PC-3 (cell line): ENCODE measurements at regions not wholly inside any gene's neighbourhood (a gene's known extent, or its start where the extent isn't known, plus 50 kb on each side); places are given as distances from the start of the nearest gene placed in this dataset.

Experiments used
- ATAC-seq: fragments of 200-7000 bp; cut with Tn5 transposase; 2 replicates; pipeline ENCODE4 v1.9.1; 2020; ENCODE audit warnings: mild to moderate bottlenecking, moderate library complexity
- BruUV-seq: library from RNA; stranded (reverse); fragments of 400-500 nt; replicated peaks from 2 replicates; lab custom pipeline; 2021; lab: Mats Ljungman, UMichigan
- CTCF ChIA-PET: fragments of 300-600 bp; sonication (Branson Sonifier 250); formaldehyde crosslinking; loops from one replicate; lab custom pipeline; 2022; ENCODE audit warnings: antibody characterized with exemption; lab: Charles Lee
- POLR2A ChIA-PET: fragments of 300-600 bp; sonication (Branson Sonifier 250); formaldehyde crosslinking; loops from one replicate; lab custom pipeline; 2022; ENCODE audit warnings: antibody characterized with exemption; ENCODE audit not compliant: unreplicated experiment; lab: Charles Lee
- DNase-seq: peaks from one replicate; pipeline ENCODE4 v3.0.0-alpha.2; 2015
- H2AFZ ChIP-seq: fragments of 300-600 bp; sonication (generic); 2 replicates; pipeline ENCODE4 v1.6.0; 2016; ENCODE audit warnings: antibody characterized with exemption, low read length
- H3F3A ChIP-seq: fragments of 300-600 bp; sonication (generic); one replicate; pipeline ENCODE4 v1.6.0; 2017; ENCODE audit warnings: antibody characterized with exemption, low read length, control low read depth, mild to moderate bottlenecking; ENCODE audit not compliant: unreplicated experiment
- H3K27ac ChIP-seq: fragments of 300-600 bp; sonication (generic); 2 replicates; pipeline ENCODE4 v1.5.1; 2016; ENCODE audit warnings: mild to moderate bottlenecking, low read length
- H3K27me3 ChIP-seq: fragments of 300-600 bp; sonication (generic); 2 replicates; pipeline ENCODE4 v1.6.1; 2016; ENCODE audit warnings: low read length, mixed read lengths
- H3K36me3 ChIP-seq: fragments of 300-600 bp; sonication (generic); 2 replicates; pipeline ENCODE4 v1.6.1; 2016; ENCODE audit warnings: low read depth, mixed run types, low read length, mixed read lengths
- H3K4me1 ChIP-seq: fragments of 300-600 bp; sonication (generic); 2 replicates; pipeline ENCODE4 v1.5.1; 2016; ENCODE audit warnings: low read length; ENCODE audit not compliant: insufficient read depth
- H3K4me2 ChIP-seq: fragments of 300-600 bp; sonication (generic); 2 replicates; pipeline ENCODE4 v1.6.0; 2016; ENCODE audit warnings: low read length
- H3K4me3 ChIP-seq: fragments of 300-600 bp; sonication (generic); 2 replicates; pipeline ENCODE4 v1.5.1; 2016; ENCODE audit warnings: mild to moderate bottlenecking, low read length, mixed read lengths
- H3K79me2 ChIP-seq: fragments of 300-600 bp; sonication (generic); 2 replicates; pipeline ENCODE4 v1.6.1; 2017; ENCODE audit warnings: low read length, mixed read lengths
- H3K9ac ChIP-seq: fragments of 300-600 bp; sonication (generic); 2 replicates; pipeline ENCODE4 v1.6.0; 2016; ENCODE audit warnings: mild to moderate bottlenecking, low read length
- H3K9me2 ChIP-seq: fragments of 300-600 bp; sonication (generic); replicated peaks from 2 replicates; pipeline ENCODE4 v1.6.1; 2016; ENCODE audit warnings: mixed run types, low read length, mixed read lengths
- H3K9me3 ChIP-seq: fragments of 300-600 bp; sonication (generic); 2 replicates; pipeline ENCODE4 v1.6.1; 2016; ENCODE audit warnings: low read length, mixed read lengths
- H4K20me1 ChIP-seq: fragments of 300-600 bp; sonication (generic); 2 replicates; pipeline ENCODE4 v1.6.1; 2016; ENCODE audit warnings: low read length, mixed read lengths
- EZH2 ChIP-seq: fragments of 300-600 bp; sonication (generic); IDR thresholded peaks from one replicate; pipeline ENCODE4 v1.6.1; 2017; ENCODE audit warnings: antibody characterized with exemption, mild to moderate bottlenecking, low read length; ENCODE audit not compliant: unreplicated experiment
- EZH2phosphoT487 ChIP-seq: fragments of 300-600 bp; sonication (generic); IDR thresholded peaks from 2 replicates; pipeline ENCODE4 v1.6.1; 2018; ENCODE audit warnings: mild to moderate bottlenecking, antibody characterized with exemption, low read length, borderline replicate concordance
- intact Hi-C: fragments of 100-400 bp; cut with micrococcal nuclease; formaldehyde crosslinking; loops from 2 replicates; pipeline ENCODE4 v1.9.0; 2023
- TF ChIP-seq, protein P1 (sequence below): fragments of 300-600 bp; sonication (generic); conservative IDR thresholded peaks from 2 replicates; pipeline ENCODE4 v1.5.1; 2017; ENCODE audit warnings: antibody characterized with exemption, low read depth, mild to moderate bottlenecking, low read length

DNA sequence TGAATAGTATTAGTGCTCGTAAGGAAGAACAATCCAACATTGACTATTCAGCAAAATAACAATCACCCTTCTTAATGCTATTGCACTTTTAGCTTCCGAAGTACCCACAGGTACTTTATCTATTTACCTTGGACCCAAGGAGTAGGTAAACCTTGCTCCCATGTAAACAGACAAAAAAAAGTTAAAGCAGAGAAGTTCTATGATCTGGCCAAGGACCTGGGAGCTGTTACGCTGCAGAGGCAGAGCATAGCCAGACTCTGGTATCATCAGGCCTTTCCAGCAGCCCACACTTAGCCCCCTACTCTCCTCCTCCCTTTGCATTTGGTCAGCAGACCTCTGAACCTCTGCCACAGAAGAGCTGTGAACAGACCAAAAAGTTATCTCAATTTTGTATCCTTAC is 130.3 kb upstream of the TPM1 start:
- H3K36me3 ChIP-seq, result no peaks in the 10 kb centered on the region
- ChIA-PET POLR2A (no interaction called here), CTCF (no interaction called here)
- H3K4me1 ChIP-seq, result no peaks in the 10 kb centered on the region
- no peaks in the 10 kb centered on the region for H3F3A ChIP-seq
- H3K9me3 ChIP-seq, result no peaks in the 10 kb centered on the region
- ATAC-seq (no peak), DNase-seq (no peak)
- no peak for TF ChIP-seq EZH2
- no peak for TF ChIP-seq EZH2phosphoT487
- TF ChIP-seq, protein P1, sequence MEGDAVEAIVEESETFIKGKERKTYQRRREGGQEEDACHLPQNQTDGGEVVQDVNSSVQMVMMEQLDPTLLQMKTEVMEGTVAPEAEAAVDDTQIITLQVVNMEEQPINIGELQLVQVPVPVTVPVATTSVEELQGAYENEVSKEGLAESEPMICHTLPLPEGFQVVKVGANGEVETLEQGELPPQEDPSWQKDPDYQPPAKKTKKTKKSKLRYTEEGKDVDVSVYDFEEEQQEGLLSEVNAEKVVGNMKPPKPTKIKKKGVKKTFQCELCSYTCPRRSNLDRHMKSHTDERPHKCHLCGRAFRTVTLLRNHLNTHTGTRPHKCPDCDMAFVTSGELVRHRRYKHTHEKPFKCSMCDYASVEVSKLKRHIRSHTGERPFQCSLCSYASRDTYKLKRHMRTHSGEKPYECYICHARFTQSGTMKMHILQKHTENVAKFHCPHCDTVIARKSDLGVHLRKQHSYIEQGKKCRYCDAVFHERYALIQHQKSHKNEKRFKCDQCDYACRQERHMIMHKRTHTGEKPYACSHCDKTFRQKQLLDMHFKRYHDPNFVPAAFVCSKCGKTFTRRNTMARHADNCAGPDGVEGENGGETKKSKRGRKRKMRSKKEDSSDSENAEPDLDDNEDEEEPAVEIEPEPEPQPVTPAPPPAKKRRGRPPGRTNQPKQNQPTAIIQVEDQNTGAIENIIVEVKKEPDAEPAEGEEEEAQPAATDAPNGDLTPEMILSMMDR, result no peak
- H3K79me2 ChIP-seq, result no peaks in the 10 kb centered on the region
- no peak overlapping the region for H2AFZ ChIP-seq
- H4K20me1 ChIP-seq, result no peaks in the 10 kb centered on the region
- no peak overlapping the region for H3K27ac ChIP-seq
- no peak overlapping the region for H3K4me2 ChIP-seq
- no peak overlapping the region for H3K4me3 ChIP-seq
- H3K27me3 ChIP-seq, result no peaks in the 10 kb centered on the region
- no peaks in the 10 kb centered on the region for H3K9me2 ChIP-seq
- intact Hi-C loops, result no loop called here
- no peak overlapping the region for H3K9ac ChIP-seq
- no TSS peak for BruUV-seq

DNA sequence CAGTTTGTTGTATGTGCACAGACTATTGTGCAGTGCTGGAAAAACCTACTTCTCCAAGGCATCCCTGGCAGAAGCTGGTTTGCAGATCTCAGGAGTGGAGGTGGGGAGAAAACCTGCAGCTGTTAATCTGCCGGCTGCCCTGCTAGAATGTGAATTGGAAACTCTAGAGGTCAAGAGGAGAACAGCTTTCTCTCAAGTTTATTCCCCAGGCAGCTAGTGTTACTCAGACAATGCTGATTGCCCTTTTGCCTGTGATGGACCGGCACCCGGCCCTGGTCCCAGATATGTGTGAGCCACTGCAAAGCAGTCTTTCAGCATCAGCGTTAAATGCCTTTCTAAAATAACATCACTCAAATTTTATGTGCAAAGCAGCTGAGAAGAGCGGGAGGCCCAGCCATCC is 129.7 kb upstream of the TPM1 start:
- Histone ChIP-seq H3K4me1 (no peaks in the 10 kb centered on the region), H3K9me2 (no peaks in the 10 kb centered on the region), H3K9me3 (no peaks in the 10 kb centered on the region), H3K27ac (no peak overlapping the region), H3K4me3 (no peak overlapping the region), H4K20me1 (no peaks in the 10 kb centered on the region), H3K4me2 (no peak overlapping the region), H2AFZ (no peak overlapping the region), H3K27me3 (no peaks in the 10 kb centered on the region), H3K79me2 (no peaks in the 10 kb centered on the region), H3K9ac (no peak overlapping the region), H3F3A (no peaks in the 10 kb centered on the region), H3K36me3 (no peaks in the 10 kb centered on the region)
- DNase-seq (no peak), ATAC-seq (no peak)
- no TSS peak for BruUV-seq
- intact Hi-C loops, result no loop called here
- CTCF ChIA-PET, result no interaction called here
- TF ChIP-seq EZH2phosphoT487 (no peak), EZH2 (no peak)
- TF ChIP-seq, protein P1, result no peak
- POLR2A ChIA-PET, result no interaction called here

DNA sequence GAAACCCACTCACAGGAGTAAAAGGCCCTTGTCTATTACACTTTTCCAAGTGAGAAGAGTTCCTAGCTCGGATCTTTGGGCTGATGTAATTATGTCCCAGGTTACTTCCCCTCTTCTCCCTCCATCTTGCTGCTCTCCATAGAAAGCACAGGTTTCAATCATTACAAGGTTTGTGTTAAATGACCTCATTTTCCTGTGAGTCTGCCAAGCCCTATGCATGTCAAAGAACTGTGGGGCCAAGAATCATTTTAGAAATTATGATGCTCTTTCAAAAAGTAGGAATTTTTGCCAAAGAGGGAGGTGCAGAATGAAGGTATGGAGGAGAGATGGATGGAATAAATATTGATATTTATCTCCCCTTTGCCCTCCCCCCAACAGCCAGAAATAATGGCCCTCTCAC is 129.3 kb upstream of the TPM1 start:
- H3K9ac ChIP-seq, result no peak overlapping the region
- no peak overlapping the region for H3K27ac ChIP-seq
- POLR2A ChIA-PET, result no interaction called here
- no peaks in the 10 kb centered on the region for H3K9me2 ChIP-seq
- no peaks in the 10 kb centered on the region for H3K4me1 ChIP-seq
- no peaks in the 10 kb centered on the region for H4K20me1 ChIP-seq
- no peak for DNase-seq
- intact Hi-C loops, result no loop called here
- no peak overlapping the region for H3K4me2 ChIP-seq
- H3K4me3 ChIP-seq, result no peak overlapping the region
- no peaks in the 10 kb centered on the region for H3K36me3 ChIP-seq
- TF ChIP-seq, protein P1, result no peak
- no peak for TF ChIP-seq EZH2phosphoT487
- TF ChIP-seq EZH2, result no peak
- H3K27me3 ChIP-seq, result no peaks in the 10 kb centered on the region
- H3K9me3 ChIP-seq, result no peaks in the 10 kb centered on the region
- CTCF ChIA-PET, result no interaction called here
- no peak for ATAC-seq
- H2AFZ ChIP-seq, result no peak overlapping the region
- BruUV-seq, result no TSS peak
- H3F3A ChIP-seq, result no peaks in the 10 kb centered on the region
- H3K79me2 ChIP-seq, result no peaks in the 10 kb centered on the region
